Left colon (tissue), 2 donors: ENCODE measurements at regions not wholly inside any gene's neighbourhood (a gene's known extent, or its start where the extent isn't known, plus 50 kb on each side); places are given as distances from the start of the nearest gene placed in this dataset.
"Not testable (repeated sequence)": the region's sequence is repeated elsewhere in the genome, so short reads cannot be mapped to it uniquely, and the experiment has no call there.

Experiments used
- ATAC-seq: fragments of 200-7000 bp; cut with Tn5 transposase; one replicate; pipeline ENCODE4 v1.9.1; 2020; ENCODE audit warnings: mild to moderate bottlenecking, moderate library complexity
- DNase-seq, 2 donors: peaks; one replicate each; pipeline ENCODE4 v3.0.0-alpha.2; 2020
- intact Hi-C, 2 donors: fragments of 100-400 bp; cut with DNase I in 1 of 2; cut with micrococcal nuclease in 1 of 2; formaldehyde crosslinking; loops; one replicate each; pipeline versions ENCODE4 v1.11.2 to v1.14.0; 2022; cut with DNase I, micrococcal nuclease
- donor health status: DM: no; HTN: no; CAD: no.
- donor health status: DM: yes; HTN: yes; CAD: no.

DNA sequence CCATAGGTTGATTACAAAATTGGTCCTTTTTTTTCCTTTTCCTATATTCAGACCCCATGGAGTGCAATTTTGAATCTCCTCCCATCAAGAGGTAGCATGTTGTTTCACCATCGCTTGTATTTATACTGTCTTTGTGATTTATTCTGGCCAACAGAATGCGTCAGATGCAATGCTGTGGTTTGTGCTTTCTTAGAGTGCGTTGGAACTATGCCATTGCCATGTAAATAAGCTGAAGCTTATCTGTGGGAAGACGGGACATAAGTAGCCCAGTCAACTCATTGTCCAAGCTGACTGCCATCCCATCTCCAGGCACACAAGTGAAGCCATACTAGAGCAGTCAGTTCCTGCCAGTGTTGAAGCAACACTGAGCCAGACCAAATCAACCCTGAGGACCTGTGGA, 1339.3 kb upstream of the GOT2 start:
- ATAC-seq (no peak), DNase-seq (no peak)
- intact Hi-C loops: no loop called here

DNA sequence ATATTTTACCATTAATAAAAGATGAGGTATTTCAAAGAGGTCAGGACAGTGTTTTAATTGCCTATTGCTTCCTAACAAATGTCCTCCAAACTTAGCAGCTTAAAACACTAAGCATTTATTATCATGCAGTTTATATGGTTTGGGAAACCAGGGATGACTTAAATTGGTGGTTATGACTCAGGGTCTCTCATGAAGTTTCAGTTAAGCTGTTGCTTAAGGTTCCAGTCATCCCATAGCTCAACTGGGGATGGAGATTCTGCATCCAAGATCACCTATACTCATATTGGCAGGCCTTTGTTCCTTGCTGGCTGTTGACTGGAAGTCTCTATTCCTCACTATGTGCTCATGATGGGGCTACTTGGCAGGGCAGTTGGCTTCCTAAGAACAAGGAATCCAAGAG, 1329.9 kb upstream of the GOT2 start:
- intact Hi-C loops: no loop called here
- no peak for DNase-seq
- no peak for ATAC-seq

DNA sequence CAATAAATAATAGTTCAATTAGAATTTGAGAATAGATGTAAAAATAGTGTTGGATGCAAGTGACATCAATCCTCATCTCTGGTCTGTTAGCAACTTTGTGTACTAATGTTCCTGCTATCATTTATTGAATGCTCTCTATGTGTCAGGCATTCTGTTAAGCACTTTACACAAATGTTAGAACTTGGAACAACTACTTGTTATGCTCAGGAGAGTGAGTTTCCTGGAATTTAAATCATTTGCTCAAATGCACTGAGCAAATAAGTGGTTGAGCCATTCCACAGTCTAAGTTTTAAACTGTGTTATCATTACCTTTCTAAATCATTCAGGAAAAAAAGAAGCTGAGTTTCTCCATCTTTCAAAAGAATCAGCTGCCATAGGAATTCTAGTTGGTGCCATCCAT, 1327.3 kb upstream of the GOT2 start:
- no peak for DNase-seq
- intact Hi-C loops: no loop called here
- ATAC-seq: no peak

DNA sequence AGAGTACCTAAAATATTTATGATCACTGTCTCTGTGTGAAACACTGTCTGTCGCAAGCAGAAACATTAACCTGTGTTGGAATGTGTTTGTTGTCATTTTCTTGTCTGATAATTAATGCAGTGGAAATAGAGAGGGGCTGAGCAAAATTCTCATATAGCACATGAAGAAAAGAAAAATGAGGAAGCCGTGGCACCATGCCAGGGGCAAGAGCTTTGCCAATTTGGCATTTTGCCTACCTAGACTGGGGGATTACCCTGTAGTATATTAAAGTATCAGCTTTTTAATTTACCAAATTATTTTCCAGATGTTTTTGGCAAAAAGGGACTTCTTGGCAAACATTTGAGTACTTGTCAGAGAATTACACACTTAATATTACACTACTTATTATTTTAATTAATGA, 1326.6 kb upstream of the GOT2 start:
- ATAC-seq: no peak
- DNase-seq: no peak
- intact Hi-C loops: no loop called here

DNA sequence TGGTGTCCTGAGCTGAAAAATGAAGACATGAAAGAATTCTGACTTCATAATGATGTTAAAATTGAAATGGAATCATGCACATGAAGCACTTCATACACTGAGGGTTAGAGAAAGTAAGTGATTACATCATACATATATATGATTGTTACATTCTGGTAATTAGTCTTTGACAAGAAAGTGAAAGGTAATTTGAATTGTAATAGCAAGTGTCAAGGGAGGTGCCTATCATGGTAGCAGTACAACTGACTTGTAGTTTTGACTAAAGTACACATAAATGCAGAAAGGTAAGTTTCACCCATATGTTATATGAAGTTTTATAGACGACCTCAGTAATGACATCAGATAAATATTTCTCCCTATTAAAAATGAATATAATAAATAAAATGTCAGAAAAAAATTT, 1325.0 kb upstream of the GOT2 start:
- intact Hi-C loops: no loop called here
- ATAC-seq: no peak

DNA sequence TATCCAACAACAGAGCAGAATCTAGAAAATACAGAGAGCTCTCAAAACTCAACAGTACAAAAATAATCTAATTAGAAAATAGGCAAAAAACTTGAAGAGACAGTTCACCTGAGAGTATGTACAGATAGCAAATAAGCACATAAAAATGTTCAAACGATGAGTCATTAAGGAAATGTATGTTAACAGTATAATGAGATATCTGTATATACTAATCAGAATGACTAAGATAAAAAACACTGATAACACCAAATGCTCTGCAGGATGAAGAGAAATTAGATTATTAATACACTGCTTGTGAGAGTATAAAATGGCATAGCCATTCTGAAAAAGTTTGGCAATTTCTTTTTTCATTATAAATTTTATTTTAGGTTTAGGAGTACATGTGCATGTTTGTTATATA, 1307.6 kb upstream of the GOT2 start:
- DNase-seq: no peak
- intact Hi-C loops: no loop called here
- ATAC-seq: no peak

More for the DNA sequence above, 1325.0 kb upstream of the GOT2 start:
- no peak for DNase-seq

DNA sequence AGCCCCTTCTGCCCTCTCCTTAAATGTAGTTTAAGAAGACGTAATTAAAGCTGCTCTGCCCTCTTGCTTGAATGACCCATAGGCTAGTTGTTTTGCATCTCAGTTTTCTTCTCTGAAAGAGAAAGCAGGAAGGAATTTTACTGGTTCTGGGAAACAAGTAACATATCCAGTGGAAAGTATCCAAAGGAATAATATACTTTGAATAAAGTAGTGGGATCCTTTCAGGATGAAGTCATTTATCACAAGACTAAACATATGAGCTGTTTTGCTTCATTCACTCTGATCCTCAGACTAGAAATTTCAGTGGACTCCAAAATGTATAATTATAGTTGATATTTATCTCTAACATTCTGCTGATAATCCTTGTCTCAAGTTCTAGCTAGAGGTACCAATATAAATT, 1297.6 kb upstream of the GOT2 start:
- no peak for ATAC-seq
- intact Hi-C loops: no loop called here
- no peak for DNase-seq

DNA sequence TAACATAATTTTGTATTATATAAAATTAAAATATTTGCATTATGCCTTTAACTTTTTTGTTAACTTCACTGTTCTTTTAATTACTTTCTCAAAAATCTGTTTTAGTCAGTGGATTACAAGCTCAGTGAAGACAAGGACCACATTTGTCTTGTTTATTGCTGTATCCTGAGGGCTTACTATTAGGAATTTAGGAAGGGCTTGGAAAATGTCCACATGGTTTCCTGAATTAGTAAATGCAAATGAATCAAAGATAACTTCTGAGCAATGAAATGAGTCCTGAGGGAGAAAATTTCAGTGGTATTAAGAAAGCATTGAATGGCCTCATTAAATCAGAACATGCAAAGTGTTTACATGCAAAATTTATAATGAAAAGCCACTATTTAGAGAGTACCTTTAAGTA, 1293.2 kb upstream of the GOT2 start:
- intact Hi-C loops: no loop called here
- ATAC-seq (no peak), DNase-seq (no peak)

DNA sequence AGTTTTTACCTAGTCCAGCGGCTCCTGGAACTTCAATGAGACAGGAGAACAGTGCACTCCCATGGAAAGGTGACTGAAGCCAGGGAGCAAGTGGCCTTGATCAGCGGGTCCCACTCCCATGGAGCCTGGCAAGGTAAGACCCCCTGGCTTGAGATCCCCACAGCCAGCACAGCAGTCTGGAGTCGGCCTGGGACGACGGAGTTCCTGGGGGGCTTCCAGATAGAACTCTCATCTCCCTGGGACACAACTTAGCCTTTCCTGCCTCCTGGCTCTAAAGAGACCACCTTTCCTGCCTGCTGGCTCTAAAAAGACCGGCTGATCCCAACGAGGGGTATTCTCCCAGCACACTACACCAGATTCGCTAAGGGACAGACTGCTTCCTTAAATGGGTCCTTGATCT, 1279.0 kb upstream of the GOT2 start:
- ATAC-seq (no peak), DNase-seq (no peak)
- intact Hi-C loops: no loop called here

DNA sequence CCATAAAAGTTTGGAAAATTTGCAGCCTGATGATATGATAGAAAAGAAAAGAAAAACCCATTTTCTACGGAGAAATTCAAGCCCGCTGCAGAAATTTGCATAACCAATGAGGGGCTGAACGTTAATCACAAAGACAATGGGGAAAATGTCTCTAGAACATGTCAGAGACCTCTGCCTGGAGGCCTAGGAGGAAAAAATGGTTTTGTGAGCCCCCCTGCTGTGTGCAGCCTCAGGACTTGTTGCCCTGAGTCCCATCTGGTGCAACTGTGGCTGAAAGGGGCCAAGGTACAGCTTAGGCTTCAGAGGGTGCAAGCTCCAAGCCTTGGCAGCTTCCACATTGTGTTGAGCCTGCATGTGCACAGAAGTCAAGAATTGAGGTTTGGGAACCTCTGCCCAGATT, 1267.4 kb upstream of the GOT2 start:
- intact Hi-C loops: no loop called here
- DNase-seq: no peak
- no peak for ATAC-seq

DNA sequence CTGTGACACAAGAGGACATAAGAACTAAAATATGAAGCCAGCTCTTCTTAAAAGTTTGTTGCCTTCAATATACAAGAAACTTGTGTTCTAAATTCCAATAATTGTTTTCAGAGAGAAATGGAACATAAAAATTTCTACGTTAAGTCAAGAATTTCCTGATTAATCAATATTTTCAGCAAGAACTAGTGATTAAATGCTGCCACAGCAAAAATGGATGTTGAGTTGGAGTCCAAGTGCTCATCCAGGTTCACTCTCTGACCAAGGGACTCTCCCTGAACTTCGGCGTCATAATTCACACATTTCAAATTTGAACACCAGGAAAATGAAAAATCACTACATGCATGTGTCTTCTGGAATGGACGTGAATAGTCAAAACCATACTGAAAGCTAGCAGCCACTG, 1263.6 kb upstream of the GOT2 start:
- ATAC-seq (no peak), DNase-seq (no peak)
- intact Hi-C loops: no loop called here

DNA sequence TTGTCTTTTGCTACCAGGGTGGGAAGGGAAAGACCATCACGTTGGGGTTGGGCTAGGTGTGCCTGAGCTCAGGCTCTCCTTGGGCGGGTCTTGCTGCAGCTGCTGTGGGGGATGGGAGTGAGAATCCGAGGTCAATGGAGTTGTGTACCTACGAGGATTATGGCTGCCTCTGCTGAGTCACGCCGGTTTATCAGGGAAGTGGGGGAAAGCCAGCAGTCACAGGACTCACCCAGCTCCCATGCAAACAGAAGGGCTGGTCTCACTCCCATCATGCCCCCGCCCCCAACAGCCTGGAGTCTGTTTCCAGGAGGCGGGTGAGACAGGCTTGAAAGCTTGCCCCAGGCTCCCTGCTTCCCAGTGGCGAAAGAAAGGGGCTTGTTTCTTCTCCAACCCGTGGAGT, 1259.0 kb upstream of the GOT2 start:
- no peak for DNase-seq
- intact Hi-C loops: no loop called here
- no peak for ATAC-seq

DNA sequence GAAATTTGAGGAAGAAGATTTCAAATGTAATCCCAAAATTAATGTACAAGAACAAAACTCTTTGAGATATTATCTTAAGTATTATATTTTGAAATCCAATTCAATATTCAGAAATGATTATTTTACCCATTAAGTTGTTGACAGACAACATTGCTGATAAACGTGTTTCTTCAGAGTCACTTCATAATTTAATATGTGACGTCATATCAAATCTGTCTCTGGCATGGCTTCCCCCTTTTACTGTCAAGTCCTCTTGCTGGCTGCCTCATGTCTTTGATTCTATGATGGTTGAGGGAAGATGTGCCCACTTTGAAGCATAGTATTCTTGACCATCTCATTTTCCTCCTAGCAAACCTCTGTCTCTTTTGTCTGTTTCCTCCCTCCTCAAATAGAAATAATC, 1257.1 kb upstream of the GOT2 start:
- ATAC-seq: no peak
- no peak for DNase-seq
- intact Hi-C loops: no loop called here

DNA sequence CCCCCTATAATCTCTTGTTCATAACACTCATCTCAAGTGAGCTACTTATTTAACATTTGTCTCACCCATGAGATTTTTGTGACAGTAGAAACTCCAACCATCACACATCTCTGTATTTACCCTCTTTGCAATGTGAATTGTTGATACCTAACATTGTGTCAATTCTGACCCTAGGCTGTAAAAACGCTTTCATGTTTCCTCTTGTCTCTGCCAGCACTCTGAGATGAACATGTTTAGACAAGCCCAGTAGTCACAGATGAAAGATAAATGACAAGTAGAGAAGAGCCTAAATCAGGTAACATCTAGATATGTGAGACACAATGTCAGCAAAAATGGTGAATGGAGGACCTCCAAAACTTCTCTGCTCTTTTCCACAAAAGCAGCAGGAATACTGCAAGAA, 1254.5 kb upstream of the GOT2 start:
- intact Hi-C loops: no loop called here
- DNase-seq (no peak), ATAC-seq (no peak)

DNA sequence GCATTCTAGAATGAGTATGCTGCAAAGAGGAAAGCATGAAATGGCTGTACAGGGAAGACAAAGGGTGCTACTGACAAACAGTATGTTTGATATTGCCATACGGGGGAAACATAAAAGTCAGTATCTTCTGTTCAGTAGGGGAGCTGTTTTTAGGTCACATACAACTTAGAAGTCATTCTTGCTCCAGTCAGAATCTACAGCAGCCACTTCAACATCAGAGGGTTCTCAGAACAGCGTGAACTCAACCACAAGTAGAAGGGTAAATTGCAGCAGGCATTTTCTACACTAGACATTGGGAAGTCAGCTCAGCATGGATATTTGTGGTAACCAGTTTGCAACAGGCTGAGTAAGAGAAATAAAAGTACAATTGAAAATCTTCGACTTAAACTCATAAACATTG, 1241.8 kb upstream of the GOT2 start:
- intact Hi-C loops: no loop called here
- DNase-seq (no peak), ATAC-seq (no peak)

DNA sequence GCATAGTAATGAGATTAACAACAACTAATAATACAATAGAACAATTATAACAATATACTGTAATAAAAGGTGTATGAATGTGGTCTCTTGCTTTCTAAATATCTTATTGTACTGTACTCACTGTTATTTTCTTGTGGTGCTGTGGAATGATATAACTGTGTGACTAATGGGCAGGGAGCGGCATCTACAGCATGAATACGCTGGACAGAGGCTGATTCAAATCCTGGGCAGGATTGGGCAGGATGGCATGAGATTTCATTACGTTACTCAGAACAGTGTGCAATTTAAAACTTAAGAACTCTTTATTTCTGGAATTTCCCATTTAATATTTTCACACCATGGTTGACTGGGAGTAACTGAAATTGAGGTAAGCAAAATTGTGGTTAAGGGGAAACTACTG, 1239.8 kb upstream of the GOT2 start:
- ATAC-seq: no peak
- no peak for DNase-seq
- intact Hi-C loops: no loop called here

DNA sequence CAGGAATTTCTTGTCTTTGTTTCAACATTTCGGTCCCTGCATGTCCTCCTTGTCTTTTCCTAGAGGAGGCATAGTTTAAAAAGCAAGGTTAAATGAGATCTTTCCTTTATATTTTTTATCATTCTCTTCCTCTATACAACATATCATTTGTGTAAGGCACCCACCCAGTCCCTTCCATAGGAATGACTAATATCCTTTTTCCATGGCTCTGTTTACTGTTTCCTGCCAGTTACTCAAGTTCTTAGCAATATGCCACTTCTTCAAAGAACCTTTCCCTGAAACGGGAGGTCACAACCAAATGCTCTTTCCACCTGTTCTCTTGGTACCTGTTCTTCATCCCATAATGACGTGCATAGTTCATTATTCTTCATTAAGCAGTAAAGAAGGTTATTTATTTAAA, 1237.1 kb upstream of the GOT2 start:
- ATAC-seq: no peak
- no peak for DNase-seq

DNA sequence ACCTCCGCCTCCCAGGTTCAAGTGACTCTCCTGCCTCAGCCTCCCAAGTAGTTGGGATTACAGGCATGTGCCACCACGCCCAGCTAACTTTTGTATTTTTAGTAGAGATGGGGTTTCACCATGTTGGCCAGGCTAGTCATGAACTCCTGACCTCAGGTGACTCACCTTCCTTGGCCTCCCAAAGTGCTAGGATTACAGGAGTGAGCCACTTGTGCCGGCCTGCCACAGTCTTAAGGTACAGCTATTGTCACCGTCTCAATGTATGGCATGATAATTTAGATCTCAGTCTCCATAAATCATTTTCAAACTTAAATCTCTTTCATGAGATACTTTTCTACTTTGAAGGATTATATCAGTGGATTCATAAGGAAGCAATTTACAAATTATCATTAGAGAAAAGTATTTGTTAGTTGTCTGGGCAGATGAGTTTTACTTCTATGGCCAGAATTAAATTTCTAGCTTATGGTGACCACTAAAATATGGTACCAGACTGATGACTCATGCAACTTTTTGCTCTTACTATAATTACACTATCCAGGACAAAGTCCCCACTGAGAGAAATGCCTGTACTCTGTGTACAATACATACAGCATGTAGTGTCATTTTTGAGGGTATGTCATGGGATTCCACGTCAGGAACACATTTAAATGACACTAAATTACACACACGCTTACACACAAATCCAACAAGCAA, 1230.3 kb upstream of the GOT2 start:
- ATAC-seq (no peak), DNase-seq (no peak)
- intact Hi-C loops: no loop called here

More for the DNA sequence above, 1237.1 kb upstream of the GOT2 start:
- intact Hi-C loops: no loop called here

DNA sequence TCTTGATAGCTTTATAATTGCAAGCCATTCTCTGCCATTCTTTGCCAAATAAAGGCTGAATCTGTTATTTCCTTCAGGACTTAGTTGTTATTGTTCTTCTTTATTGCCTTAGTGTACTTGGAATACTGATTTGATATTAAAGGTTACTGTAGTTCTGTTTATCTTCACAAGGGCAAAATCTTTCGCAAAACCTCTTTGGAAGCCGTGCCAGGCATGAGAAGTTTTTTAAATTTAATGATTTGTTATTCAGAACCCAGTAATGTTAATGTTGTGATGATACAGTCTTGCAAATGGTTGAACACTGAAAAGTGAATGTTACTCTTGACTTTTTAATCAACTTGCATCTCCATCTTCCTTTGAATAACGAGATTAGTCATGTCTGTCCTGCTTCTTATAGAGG, 1225.2 kb upstream of the GOT2 start:
- DNase-seq: no peak
- no peak for ATAC-seq
- intact Hi-C loops: no loop called here

DNA sequence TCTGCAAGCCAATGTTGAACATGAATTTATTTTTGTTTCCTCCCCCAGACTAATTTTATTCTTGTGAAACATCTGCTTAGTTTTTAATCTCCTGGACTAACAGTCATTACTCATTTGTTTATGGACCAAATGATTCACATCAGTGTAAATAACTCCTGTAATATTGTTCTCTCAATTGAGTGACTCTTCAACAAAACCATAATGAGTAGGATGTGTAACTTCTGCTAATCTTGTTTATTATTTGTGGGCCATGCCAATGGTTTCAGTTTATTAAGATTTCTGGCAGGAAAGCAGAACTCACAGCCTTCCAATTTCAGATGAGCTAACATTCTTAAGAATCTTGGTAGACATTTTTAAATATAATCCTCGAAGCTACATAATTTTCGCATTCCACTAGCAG, 1216.3 kb upstream of the GOT2 start:
- DNase-seq (no peak), ATAC-seq (no peak)
- intact Hi-C loops: no loop called here

DNA sequence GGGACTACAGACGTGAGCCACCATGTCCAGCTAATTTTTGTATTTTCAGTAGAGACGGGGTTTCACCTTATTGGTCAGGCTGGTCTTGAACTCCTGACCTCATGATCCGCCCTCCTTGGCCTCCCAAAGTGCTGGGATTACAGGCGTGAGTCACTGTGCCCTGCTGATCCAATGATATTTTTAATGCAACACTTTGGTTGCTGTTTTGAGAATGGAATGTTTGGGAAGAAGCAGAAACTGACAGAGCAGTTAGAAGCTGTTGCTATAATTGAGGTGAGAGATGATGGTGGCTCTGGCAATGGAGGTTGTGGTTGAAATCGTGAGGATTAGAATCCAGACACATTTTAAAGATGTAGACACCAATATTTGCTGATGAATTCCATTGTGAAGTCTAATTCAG, 1209.9 kb upstream of the GOT2 start:
- intact Hi-C loops, ATAC-seq, DNase-seq: not testable (repeated sequence)

DNA sequence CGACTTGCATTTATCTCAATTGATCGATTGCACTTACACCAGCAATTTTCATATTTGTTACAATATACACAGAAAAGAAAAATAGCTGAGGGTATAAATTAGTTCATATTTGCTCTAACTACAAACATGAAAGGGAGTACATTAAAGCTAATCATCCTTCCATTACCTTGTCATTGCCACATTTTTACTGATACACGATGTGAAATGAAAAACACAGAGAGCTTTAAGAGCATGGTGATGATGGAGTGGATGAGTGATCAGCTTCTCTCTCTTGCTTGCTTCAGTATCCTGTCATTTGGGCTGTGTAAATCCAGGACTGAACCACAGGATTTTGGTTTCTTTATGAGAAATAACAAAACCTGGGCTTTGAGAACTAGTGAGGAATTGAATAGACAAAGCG, 1207.5 kb upstream of the GOT2 start:
- ATAC-seq: no peak
- intact Hi-C loops: no loop called here
- DNase-seq: no peak
